OCI-LY7 (cell line): ENCODE measurements at regions not wholly inside any gene's neighbourhood (a gene's known extent, or its start where the extent isn't known, plus 50 kb on each side); places are given as distances from the start of the nearest gene placed in this dataset.

Source experiments
- BruUV-seq: library from RNA; stranded (reverse); fragments of 400-500 nt; replicated peaks from 2 replicates; lab custom pipeline; 2021; lab: Mats Ljungman, UMichigan
- CTCF ChIA-PET: fragments of 300-600 bp; sonication (Branson Sonifier 250); formaldehyde crosslinking; loops from one replicate; lab custom pipeline; 2022; ENCODE audit warnings: antibody characterized with exemption; ENCODE audit not compliant: unreplicated experiment; lab: Charles Lee
- POLR2A ChIA-PET: fragments of 300-600 bp; sonication (Branson Sonifier 250); formaldehyde crosslinking; loops from one replicate; lab custom pipeline; 2022; ENCODE audit warnings: antibody characterized with exemption; lab: Charles Lee
- DNase-seq: peaks from one replicate; pipeline ENCODE4 v3.0.0-alpha.2; 2015; ENCODE audit warnings: low spot score
- H2AFZ ChIP-seq: fragments of 200-600 bp; sonication (generic), shearing (Covaris generic); 2 replicates; pipeline ENCODE4 v1.6.1; 2014; ENCODE audit warnings: mild to moderate bottlenecking, antibody characterized with exemption, low read length, moderate library complexity
- H3K27ac ChIP-seq: fragments of 200-600 bp; sonication (generic); 2 replicates; pipeline ENCODE4 v1.5.1; 2014; ENCODE audit warnings: mixed run types, low read depth, mild to moderate bottlenecking, moderate library complexity, low read length, inconsistent platforms; ENCODE audit not compliant: poor library complexity, severe bottlenecking
- H3K36me3 ChIP-seq: fragments of 200-600 bp; sonication (generic); 2 replicates; pipeline ENCODE4 v1.6.1; 2014; ENCODE audit warnings: mild to moderate bottlenecking, antibody characterized with exemption, low read length, moderate library complexity, mixed read lengths; ENCODE audit not compliant: insufficient read depth
- H3K4me1 ChIP-seq: fragments of 200-600 bp; sonication (generic); 2 replicates; pipeline ENCODE4 v1.5.1; 2014; ENCODE audit warnings: mild to moderate bottlenecking, low read length; ENCODE audit not compliant: insufficient read depth, poor library complexity, severe bottlenecking
- H3K4me2 ChIP-seq: fragments of 200-600 bp; sonication (generic); 2 replicates; pipeline ENCODE4 v1.6.1; 2014; ENCODE audit warnings: mild to moderate bottlenecking, low read length
- H3K4me3 ChIP-seq: fragments of 200-600 bp; sonication (generic); 2 replicates; pipeline ENCODE4 v1.5.1; 2014; ENCODE audit warnings: mild to moderate bottlenecking, low read depth, low read length; ENCODE audit not compliant: poor library complexity, severe bottlenecking
- H3K79me2 ChIP-seq: fragments of 200-600 bp; sonication (generic); 2 replicates; pipeline ENCODE4 v1.6.1; 2016; ENCODE audit warnings: low read depth, mild to moderate bottlenecking, low read length, moderate library complexity, mixed read lengths; ENCODE audit not compliant: insufficient read depth
- H3K9me2 ChIP-seq: fragments of 200-600 bp; sonication (generic); 2 replicates; pipeline ENCODE4 v1.6.1; 2016; ENCODE audit warnings: mild to moderate bottlenecking, low read length, mixed read lengths; ENCODE audit not compliant: insufficient read depth
- H3K9me3 ChIP-seq: fragments of 200-600 bp; sonication (generic); 2 replicates; pipeline ENCODE4 v1.6.1; 2014; ENCODE audit warnings: mild to moderate bottlenecking, mixed run types, low read length, mixed read lengths
- H4K20me1 ChIP-seq: fragments of 200-600 bp; sonication (generic); 2 replicates; pipeline ENCODE4 v1.6.1; 2014; ENCODE audit warnings: mild to moderate bottlenecking, antibody characterized with exemption, low read length, moderate library complexity, mixed read lengths; ENCODE audit not compliant: insufficient read depth
- CTCF ChIP-seq: fragments of 200-600 bp; sonication (generic); conservative IDR thresholded peaks from 2 replicates; pipeline ENCODE4 v1.5.1; 2014; ENCODE audit warnings: mild to moderate bottlenecking, antibody characterized with exemption, low read length, moderate library complexity, mixed read lengths
- EZH2phosphoT487 ChIP-seq: fragments of 200-600 bp; sonication (generic); IDR thresholded peaks from 2 replicates; pipeline ENCODE4 v1.6.1; 2018; ENCODE audit warnings: low read depth, borderline replicate concordance, mild to moderate bottlenecking, mixed run types, antibody characterized with exemption, low read length, moderate library complexity, mixed read lengths
- intact Hi-C: fragments of 100-400 bp; cut with micrococcal nuclease; formaldehyde crosslinking; loops from one replicate; pipeline ENCODE4 v1.10.0; 2022; ENCODE audit not compliant: unreplicated experiment

- H3K4me3 ChIP-seq: no peak overlapping the region
- H3K27ac ChIP-seq: no peak overlapping the region
- H3K4me1 ChIP-seq: no peaks in the 10 kb centered on the region
- intact Hi-C loops: no loop called here
- no peak overlapping the region for H2AFZ ChIP-seq
- CTCF ChIA-PET: no interaction called here
- no peaks in the 10 kb centered on the region for H3K9me2 ChIP-seq
- no peak overlapping the region for H3K4me2 ChIP-seq
- H3K36me3 ChIP-seq: no peaks in the 10 kb centered on the region
- TF ChIP-seq CTCF: no peak
- no peak for TF ChIP-seq EZH2phosphoT487
- H3K9me3 ChIP-seq: no peaks in the 10 kb centered on the region
- POLR2A ChIA-PET: no interaction called here
- BruUV-seq: no TSS peak
- H4K20me1 ChIP-seq: no peaks in the 10 kb centered on the region
- no peaks in the 10 kb centered on the region for H3K79me2 ChIP-seq
- no peak for DNase-seq
These were observed 183.4 kb downstream of the PTPN20 start for GRCh38 chr10:47094636-47095035.

GRCh38 chr10:47095211-47095610, 184.0 kb downstream of the PTPN20 start:
- Histone ChIP-seq H3K4me3 (no peak overlapping the region), H3K4me2 (no peak overlapping the region), H2AFZ (no peak overlapping the region), H3K4me1 (no peaks in the 10 kb centered on the region), H3K27ac (no peak overlapping the region), H3K36me3 (no peaks in the 10 kb centered on the region), H3K9me2 (no peaks in the 10 kb centered on the region), H3K9me3 (no peaks in the 10 kb centered on the region), H3K79me2 (no peaks in the 10 kb centered on the region), H4K20me1 (no peaks in the 10 kb centered on the region)
- ChIA-PET POLR2A (interaction anchor here (0.6 kb wide), 1 partner anchor 18 kb away, joined by 3 read pairs; no protein-coding TSS in a partner anchor), CTCF (no interaction called here)
- no TSS peak for BruUV-seq
- DNase-seq: no peak
- TF ChIP-seq CTCF (no peak), EZH2phosphoT487 (no peak)
- intact Hi-C loops: no loop called here

GRCh38 chr10:47095848-47096612, 184.8 kb downstream of the PTPN20 start:
- ChIA-PET POLR2A (interaction anchor here (0.6 kb wide), 1 partner anchor 71 kb away, joined by 3 read pairs; no protein-coding TSS in a partner anchor), CTCF (no interaction called here)
- intact Hi-C loops: no loop called here

More at GRCh38 chr10:47095848-47096612, 184.8 kb downstream of the PTPN20 start:
- Histone ChIP-seq H3K4me2 (no peak overlapping the region), H3K9me2 (no peaks in the 10 kb centered on the region), H3K4me1 (no peaks in the 10 kb centered on the region), H3K4me3 (no peak overlapping the region), H3K79me2 (no peaks in the 10 kb centered on the region), H3K9me3 (no peaks in the 10 kb centered on the region), H3K27ac (no peak overlapping the region), H2AFZ (no peak overlapping the region), H4K20me1 (no peaks in the 10 kb centered on the region), H3K36me3 (no peaks in the 10 kb centered on the region)
- TF ChIP-seq EZH2phosphoT487 (no peak), CTCF (no peak)
- no peak for DNase-seq
- no TSS peak for BruUV-seq
